Caco-2 (cell line): ENCODE measurements at regions not wholly inside any gene's neighbourhood (a gene's known extent, or its start where the extent isn't known, plus 50 kb on each side); places are given as distances from the start of the nearest gene placed in this dataset.

Experiments
- BruUV-seq: library from RNA; stranded (reverse); fragments of 400-500 nt; replicated peaks from 2 replicates; lab custom pipeline; 2021; lab: Mats Ljungman, UMichigan
- CTCF ChIA-PET: fragments of 300-600 bp; sonication (Branson Sonifier 250); formaldehyde crosslinking; loops from one replicate; lab custom pipeline; 2022; ENCODE audit warnings: antibody characterized with exemption; lab: Charles Lee
- POLR2A ChIA-PET: fragments of 300-600 bp; sonication (Branson Sonifier 250); formaldehyde crosslinking; loops from one replicate; lab custom pipeline; 2022; ENCODE audit warnings: antibody characterized with exemption; lab: Charles Lee
- DNase-seq, 2 experiments: peaks; one replicate each; pipeline versions ENCODE4 v3.0.0 to v3.0.0-alpha.2; 2020 to 2022
- H3K27me3 ChIP-seq: replicated peaks from 2 replicates; pipeline ENCODE4 v1.6.0; 2011; ENCODE audit warnings: low read length; ENCODE audit not compliant: control insufficient read depth, insufficient read depth
- H3K36me3 ChIP-seq: 2 replicates; pipeline ENCODE4 v1.5.1; 2011; ENCODE audit warnings: low read length; ENCODE audit not compliant: control insufficient read depth, insufficient read depth
- H3K4me1 ChIP-seq: fragments of 250-450 bp; sonication (Bioruptor Pico); 2 replicates; pipeline ENCODE4 v1.5.1; 2020; ENCODE audit warnings: mild to moderate bottlenecking
- H3K4me3 ChIP-seq: 2 replicates; pipeline ENCODE4 v1.5.1; 2011; ENCODE audit warnings: low read depth, mild to moderate bottlenecking, control low read depth, low read length
- H3K9me3 ChIP-seq: fragments of 250-450 bp; sonication (Bioruptor Pico); 2 replicates; pipeline ENCODE4 v1.5.1; 2020; ENCODE audit warnings: mild to moderate bottlenecking, moderate library complexity
- H3K27ac Mint-ChIP-seq: one replicate; pipeline ENCODE4 v1.8.0; 2022; ENCODE audit warnings: mixed read lengths; ENCODE audit not compliant: unreplicated experiment
- H3K27me3 Mint-ChIP-seq: one replicate; pipeline ENCODE4 v1.8.0; 2022; ENCODE audit warnings: mixed read lengths; ENCODE audit not compliant: insufficient read depth, unreplicated experiment
- H3K36me3 Mint-ChIP-seq: one replicate; pipeline ENCODE4 v1.8.0; 2022; ENCODE audit warnings: mild to moderate bottlenecking, mixed read lengths; ENCODE audit not compliant: insufficient read depth, unreplicated experiment
- H3K4me1 Mint-ChIP-seq: one replicate; pipeline ENCODE4 v1.8.0; 2022; ENCODE audit warnings: low read depth, mixed read lengths; ENCODE audit not compliant: unreplicated experiment
- H3K4me3 Mint-ChIP-seq: one replicate; pipeline ENCODE4 v1.8.0; 2022; ENCODE audit warnings: mild to moderate bottlenecking, moderate library complexity, mixed read lengths; ENCODE audit not compliant: unreplicated experiment
- H3K9me3 Mint-ChIP-seq: one replicate; pipeline ENCODE4 v1.8.0; 2022; ENCODE audit warnings: mixed read lengths; ENCODE audit not compliant: unreplicated experiment
- CTCF ChIP-seq, 2 experiments: fragments of 200-600 bp in 1 of 2; IDR thresholded peaks; 1 replicate in 1 of 2; 2 replicates in 1 of 2; pipeline versions ENCODE4 v1.5.1 to v1.8.0; 2011 to 2022; ENCODE audit warnings: antibody characterized with exemption in 1 of 2, control low read depth in 1 of 2, inconsistent platforms in 1 of 2, low read depth in 1 of 2, low read length in 1 of 2, mild to moderate bottlenecking in 1 of 2, moderate library complexity in 1 of 2; ENCODE audit not compliant: insufficient read depth in 1 of 2, severe bottlenecking in 1 of 2, unreplicated experiment in 1 of 2
- intact Hi-C: fragments of 100-400 bp; cut with micrococcal nuclease; formaldehyde crosslinking; loops from one replicate; pipeline ENCODE4 v1.10.0; 2022; ENCODE audit not compliant: unreplicated experiment

- Mint-ChIP-seq H3K4me3 (no peak overlapping the region), H3K27me3 (peaks cover 15% of the 10 kb centered on the region), H3K36me3 (no peaks in the 10 kb centered on the region), H3K9me3 (no peaks in the 10 kb centered on the region), H3K27ac (no peak overlapping the region), H3K4me1 (peaks cover 7% of the 10 kb centered on the region)
- no peaks in the 10 kb centered on the region for H3K36me3 ChIP-seq
- no peak overlapping the region for H3K4me3 ChIP-seq
- no peaks in the 10 kb centered on the region for H3K9me3 ChIP-seq
- intact Hi-C loops, result no loop called here
- no peak for TF ChIP-seq CTCF (IDR thresholded peaks at IDR 0.05; ENCODE audit: insufficient read depth in 1 of 2, low read depth in 1 of 2, low read length in 1 of 2, severe bottlenecking in 1 of 2, unreplicated experiment in 1 of 2)
- H3K4me1 ChIP-seq, result peaks cover 14% of the 10 kb centered on the region; the same call in 1 of the 2 replicates
- BruUV-seq, result no TSS peak
- POLR2A ChIA-PET, result no interaction called here
- no peaks in the 10 kb centered on the region for H3K27me3 ChIP-seq
- CTCF ChIA-PET, result no interaction called here
- DNase-seq, result no peak
Observed at GRCh38 chr11:45094958-45095690, 51.3 kb upstream of the PRDM11 start.

GRCh38 chr11:45095691-45096010 lies 50.8 kb upstream of the PRDM11 start:
- CTCF ChIA-PET, result interaction anchor here (0.9 kb wide), 1 partner anchor 9 kb away, joined by 3 read pairs; no protein-coding TSS in a partner anchor
- H3K36me3 ChIP-seq, result no peaks in the 10 kb centered on the region
- H3K27me3 ChIP-seq, result no peaks in the 10 kb centered on the region
- no peaks in the 10 kb centered on the region for H3K9me3 Mint-ChIP-seq
- no TSS peak for BruUV-seq
- DNase-seq, result no peak
- H3K4me1 Mint-ChIP-seq, result peaks cover 7% of the 10 kb centered on the region
- no peak overlapping the region for H3K27ac Mint-ChIP-seq
- peaks cover 20% of the 10 kb centered on the region for H3K27me3 Mint-ChIP-seq
- no peaks in the 10 kb centered on the region for H3K9me3 ChIP-seq
- H3K4me3 Mint-ChIP-seq, result no peak overlapping the region
- TF ChIP-seq CTCF (IDR thresholded peaks at IDR 0.05; ENCODE audit: insufficient read depth in 1 of 2, low read depth in 1 of 2, low read length in 1 of 2, severe bottlenecking in 1 of 2, unreplicated experiment in 1 of 2), result no peak
- H3K4me3 ChIP-seq, result no peak overlapping the region
- intact Hi-C loops, result no loop called here
- H3K36me3 Mint-ChIP-seq, result no peaks in the 10 kb centered on the region
- POLR2A ChIA-PET, result no interaction called here
- H3K4me1 ChIP-seq, result peaks cover 14% of the 10 kb centered on the region; the same call in 1 of the 2 replicates

- Mint-ChIP-seq H3K27ac (no peak overlapping the region), H3K36me3 (no peaks in the 10 kb centered on the region), H3K9me3 (no peaks in the 10 kb centered on the region), H3K4me3 (no peak overlapping the region), H3K4me1 (peaks cover 7% of the 10 kb centered on the region), H3K27me3 (peaks cover 25% of the 10 kb centered on the region)
- intact Hi-C loops, result no loop called here
- no peak for DNase-seq
- Histone ChIP-seq H3K4me1 (peaks cover 14% of the 10 kb centered on the region; the same call in 1 of the 2 replicates), H3K36me3 (no peaks in the 10 kb centered on the region), H3K4me3 (no peak overlapping the region), H3K27me3 (no peaks in the 10 kb centered on the region), H3K9me3 (no peaks in the 10 kb centered on the region)
- TF ChIP-seq CTCF (IDR thresholded peaks at IDR 0.05; ENCODE audit: insufficient read depth in 1 of 2, low read depth in 1 of 2, low read length in 1 of 2, severe bottlenecking in 1 of 2, unreplicated experiment in 1 of 2), result no peak
- no TSS peak for BruUV-seq
- POLR2A ChIA-PET, result no interaction called here
- CTCF ChIA-PET, result interaction anchor here (0.9 to 1.9 kb wide), 3 partner anchors 8 to 161 kb away, joined by 3 to 7 read pairs (median 5); no protein-coding TSS in a partner anchor
Observed at GRCh38 chr11:45096636-45097035, 49.8 kb upstream of the PRDM11 start.
